Adipocyte (in vitro differentiated cells): ENCODE measurements at regions not wholly inside any gene's neighbourhood (a gene's known extent, or its start where the extent isn't known, plus 50 kb on each side); places are given as distances from the start of the nearest gene placed in this dataset.
"Not testable (repeated sequence)": the region's sequence is repeated elsewhere in the genome, so short reads cannot be mapped to it uniquely, and the experiment has no call there.

ENCODE experiments used
- DNase-seq: peaks from one replicate; pipeline ENCODE4 v3.0.0-alpha.2; 2015; ENCODE audit warnings: low read depth
- H3K27me3 ChIP-seq: replicated peaks from 2 replicates; pipeline ENCODE4 v1.7.0; 2013; ENCODE audit warnings: mild to moderate bottlenecking, low read length, moderate library complexity; ENCODE audit not compliant: control insufficient read depth, insufficient read depth
- H3K36me3 ChIP-seq: 2 replicates; pipeline ENCODE4 v1.7.0; 2013; ENCODE audit warnings: low read length, mild to moderate bottlenecking, moderate library complexity; ENCODE audit not compliant: control insufficient read depth, insufficient read depth, severe bottlenecking
- H3K4me1 ChIP-seq: 2 replicates; pipeline ENCODE4 v1.7.0; 2013; ENCODE audit warnings: mild to moderate bottlenecking, low read length, moderate library complexity; ENCODE audit not compliant: control insufficient read depth, insufficient read depth
- H3K4me3 ChIP-seq: 2 replicates; pipeline ENCODE4 v1.7.0; 2013; ENCODE audit warnings: mild to moderate bottlenecking, low read length, moderate library complexity
- H3K9ac ChIP-seq: 2 replicates; pipeline ENCODE4 v1.7.0; 2013; ENCODE audit warnings: mild to moderate bottlenecking, low read length, moderate library complexity
- H3K9me3 ChIP-seq: 2 replicates; pipeline ENCODE4 v1.7.0; 2013; ENCODE audit warnings: mild to moderate bottlenecking, low read length, moderate library complexity; ENCODE audit not compliant: control insufficient read depth

- H3K4me3 ChIP-seq, result no peak overlapping the region
- H3K9ac ChIP-seq, result no peak overlapping the region
- peaks cover 38% of the 10 kb centered on the region for H3K27me3 ChIP-seq
- no peaks in the 10 kb centered on the region for H3K36me3 ChIP-seq
- H3K4me1 ChIP-seq, result no peaks in the 10 kb centered on the region
- H3K9me3 ChIP-seq, result peaks cover 6% of the 10 kb centered on the region
- DNase-seq, result no peak
Measured at GRCh38 chrX:137195296-137195695, 161.5 kb upstream of the GPR101 start.

- no peaks in the 10 kb centered on the region for H3K4me1 ChIP-seq
- no peak overlapping the region for H3K4me3 ChIP-seq
- no peak overlapping the region for H3K9ac ChIP-seq
- H3K9me3 ChIP-seq, result peaks cover 17% of the 10 kb centered on the region
- H3K36me3 ChIP-seq, result no peaks in the 10 kb centered on the region
- peak; percentile 23 for DNase-seq
- H3K27me3 ChIP-seq, result peaks cover 28% of the 10 kb centered on the region
Measured at GRCh38 chrX:137194164-137194563, 160.4 kb upstream of the GPR101 start.

- H3K36me3 ChIP-seq, result no peaks in the 10 kb centered on the region
- no peak for DNase-seq
- H3K27me3 ChIP-seq, result peaks cover 15% of the 10 kb centered on the region
- no peak overlapping the region for H3K4me3 ChIP-seq
- no peak overlapping the region for H3K9ac ChIP-seq
- no peaks in the 10 kb centered on the region for H3K4me1 ChIP-seq
- peaks cover 17% of the 10 kb centered on the region for H3K9me3 ChIP-seq
Measured at GRCh38 chrX:137187540-137187939, 153.7 kb upstream of the GPR101 start.

- no peak overlapping the region for H3K4me3 ChIP-seq
- H3K9me3 ChIP-seq, result no peaks in the 10 kb centered on the region
- no peaks in the 10 kb centered on the region for H3K27me3 ChIP-seq
- no peak for DNase-seq
- no peaks in the 10 kb centered on the region for H3K36me3 ChIP-seq
- H3K9ac ChIP-seq, result no peak overlapping the region
- H3K4me1 ChIP-seq, result no peaks in the 10 kb centered on the region
Measured at GRCh38 chrX:137178392-137178791, 144.6 kb upstream of the GPR101 start.

GRCh38 chrX:137172317-137172948 lies 138.6 kb upstream of the GPR101 start:
- H3K4me3 ChIP-seq, result no peak overlapping the region
- no peak for DNase-seq

GRCh38 chrX:137171626-137172025 lies 137.8 kb upstream of the GPR101 start:
- Histone ChIP-seq H3K9ac (no peak overlapping the region), H3K36me3 (no peaks in the 10 kb centered on the region), H3K9me3 (no peaks in the 10 kb centered on the region), H3K4me1 (no peaks in the 10 kb centered on the region), H3K4me3 (no peak overlapping the region), H3K27me3 (peaks cover 24% of the 10 kb centered on the region)
- DNase-seq, result no peak

More at GRCh38 chrX:137172317-137172948, 138.6 kb upstream of the GPR101 start:
- H3K36me3 ChIP-seq, result no peaks in the 10 kb centered on the region
- H3K9ac ChIP-seq, result no peak overlapping the region
- peaks cover 18% of the 10 kb centered on the region for H3K27me3 ChIP-seq
- no peaks in the 10 kb centered on the region for H3K4me1 ChIP-seq
- H3K9me3 ChIP-seq, result no peaks in the 10 kb centered on the region

- no peak overlapping the region for H3K4me3 ChIP-seq
- H3K9me3 ChIP-seq, result no peaks in the 10 kb centered on the region
- DNase-seq, result no peak
- peaks cover 35% of the 10 kb centered on the region for H3K27me3 ChIP-seq
- no peaks in the 10 kb centered on the region for H3K36me3 ChIP-seq
- H3K9ac ChIP-seq, result no peak overlapping the region
- H3K4me1 ChIP-seq, result no peaks in the 10 kb centered on the region
Measured at GRCh38 chrX:137166591-137166990, 132.8 kb upstream of the GPR101 start.

GRCh38 chrX:137164329-137164728 lies 130.5 kb upstream of the GPR101 start:
- no peak for DNase-seq
- Histone ChIP-seq H3K4me3 (no peak overlapping the region), H3K9ac (no peak overlapping the region), H3K9me3 (no peaks in the 10 kb centered on the region), H3K27me3 (peaks cover 36% of the 10 kb centered on the region), H3K36me3 (no peaks in the 10 kb centered on the region), H3K4me1 (no peaks in the 10 kb centered on the region)

GRCh38 chrX:137151403-137151802 lies 117.6 kb upstream of the GPR101 start:
- Histone ChIP-seq H3K9me3 (peaks cover 3% of the 10 kb centered on the region), H3K27me3 (no peaks in the 10 kb centered on the region), H3K36me3 (no peaks in the 10 kb centered on the region), H3K4me1 (no peaks in the 10 kb centered on the region), H3K9ac (no peak overlapping the region), H3K4me3 (no peak overlapping the region)
- DNase-seq, result no peak

- no peak for DNase-seq
- Histone ChIP-seq H3K27me3 (peaks cover 9% of the 10 kb centered on the region), H3K9ac (no peak overlapping the region), H3K4me1 (no peaks in the 10 kb centered on the region), H3K36me3 (no peaks in the 10 kb centered on the region), H3K4me3 (no peak overlapping the region), H3K9me3 (peaks cover 5% of the 10 kb centered on the region)
Measured at GRCh38 chrX:137143864-137144263, 110.1 kb upstream of the GPR101 start.

- H3K36me3 ChIP-seq, H3K9me3 ChIP-seq, DNase-seq, H3K4me1 ChIP-seq, H3K4me3 ChIP-seq, H3K27me3 ChIP-seq, H3K9ac ChIP-seq: not testable (repeated sequence)
Measured at GRCh38 chrX:137122651-137123050, 88.9 kb upstream of the GPR101 start.

GRCh38 chrX:137119049-137119448 lies 85.3 kb upstream of the GPR101 start:
- Histone ChIP-seq H3K36me3 (no peaks in the 10 kb centered on the region), H3K9ac (no peak overlapping the region), H3K4me1 (peaks cover 3% of the 10 kb centered on the region), H3K4me3 (no peak overlapping the region), H3K27me3 (peaks cover 5% of the 10 kb centered on the region), H3K9me3 (no peaks in the 10 kb centered on the region)
- no peak for DNase-seq
